GM18517 (cell line): ENCODE measurements at regions not wholly inside any gene's neighbourhood (a gene's known extent, or its start where the extent isn't known, plus 50 kb on each side); places are given as distances from the start of the nearest gene placed in this dataset.
A peak's percentile ranks its signal among the peaks of the same experiment; 100 is the strongest.
"Not testable (repeated sequence)": the region's sequence is repeated elsewhere in the genome, so short reads cannot be mapped to it uniquely, and the experiment has no call there.

ENCODE experiments used
- ATAC-seq: cut with Tn5 transposase; IDR thresholded peaks from one replicate; pipeline ENCODE4 v1.9.1; 2021; ENCODE audit warnings: mild to moderate bottlenecking, moderate library complexity; ENCODE audit not compliant: unreplicated experiment

- ATAC-seq = no peak
These were observed 104.3 kb upstream of the FOXN2 start for GRCh38 chr2:48210189-48210588.

DNA sequence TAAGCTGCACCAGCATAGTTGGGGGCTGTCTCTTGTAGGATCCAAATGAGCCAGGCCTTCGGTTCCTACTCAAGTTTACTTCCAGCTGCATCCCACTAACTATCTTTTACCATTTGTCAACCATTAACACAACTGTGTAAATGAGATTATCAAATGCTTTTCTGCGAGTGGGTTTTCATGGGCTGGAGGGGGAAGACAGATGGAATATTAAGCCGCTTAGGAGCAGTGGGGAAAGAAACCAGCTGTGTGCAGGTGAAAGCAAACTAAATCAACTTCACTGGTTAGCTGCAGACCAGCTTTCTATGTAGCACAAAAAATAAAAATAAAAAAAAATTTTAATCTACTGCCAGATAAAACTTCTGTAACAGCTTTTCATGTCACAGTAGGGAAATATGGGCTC lies 100.8 kb upstream of the FOXN2 start:
- ATAC-seq = no peak

DNA sequence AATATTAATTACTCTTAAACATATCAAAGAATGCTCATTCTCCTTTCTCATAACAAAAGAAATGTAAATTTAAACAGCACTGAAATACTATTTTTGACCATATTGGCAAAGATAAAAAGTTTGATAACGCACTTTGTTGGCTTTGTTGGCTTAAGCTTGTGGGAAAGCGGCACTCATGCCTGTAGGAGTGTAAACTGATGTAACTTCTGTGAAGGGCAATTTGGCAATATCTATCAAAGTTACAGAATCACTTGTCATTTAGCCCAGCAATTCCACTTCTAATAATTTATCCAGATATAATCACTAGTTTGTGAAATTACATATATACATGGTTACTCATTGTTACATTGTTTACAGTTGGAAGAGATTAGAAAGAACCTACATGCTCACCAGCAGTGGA lies 96.3 kb upstream of the FOXN2 start:
- no peak for ATAC-seq

GRCh38 chr2:48219234-48219554 lies 95.3 kb upstream of the FOXN2 start:
- ATAC-seq = no peak

GRCh38 chr2:48219555-48220436 lies 94.7 kb upstream of the FOXN2 start:
- ATAC-seq = no peak

- ATAC-seq = no peak
These were observed 94.0 kb upstream of the FOXN2 start for GRCh38 chr2:48220501-48220900.

DNA sequence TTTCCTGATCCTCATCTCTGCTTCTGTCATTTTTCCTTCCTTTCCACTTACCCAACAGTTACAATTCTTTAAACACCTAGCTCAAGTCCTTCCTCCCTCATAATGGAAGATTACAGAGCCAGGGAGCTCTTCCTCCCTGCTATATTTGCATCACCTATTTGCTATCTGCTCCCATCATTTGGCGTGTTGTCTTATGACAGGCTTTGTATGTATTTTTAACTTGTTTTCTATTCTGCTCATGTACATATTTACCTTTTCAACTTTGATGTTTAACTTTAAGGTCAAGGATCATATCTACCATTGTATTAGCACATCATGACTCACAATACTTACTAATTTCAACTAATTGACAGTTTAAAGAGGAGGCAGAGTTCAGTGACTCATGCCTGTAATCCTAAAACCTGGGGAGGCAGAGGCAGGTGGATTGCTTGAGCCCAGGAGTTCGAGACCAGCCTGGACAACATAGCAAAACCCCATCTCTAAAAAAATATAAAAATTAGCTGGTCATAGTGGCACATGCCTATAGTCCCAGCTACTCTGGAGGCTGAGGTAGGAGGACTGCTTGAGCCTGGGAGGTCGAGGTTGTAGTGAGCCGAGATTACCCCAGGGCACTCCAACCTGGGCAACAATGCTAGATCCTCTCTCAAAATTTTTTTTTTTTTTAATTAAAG lies 92.5 kb upstream of the FOXN2 start:
- no peak for ATAC-seq

DNA sequence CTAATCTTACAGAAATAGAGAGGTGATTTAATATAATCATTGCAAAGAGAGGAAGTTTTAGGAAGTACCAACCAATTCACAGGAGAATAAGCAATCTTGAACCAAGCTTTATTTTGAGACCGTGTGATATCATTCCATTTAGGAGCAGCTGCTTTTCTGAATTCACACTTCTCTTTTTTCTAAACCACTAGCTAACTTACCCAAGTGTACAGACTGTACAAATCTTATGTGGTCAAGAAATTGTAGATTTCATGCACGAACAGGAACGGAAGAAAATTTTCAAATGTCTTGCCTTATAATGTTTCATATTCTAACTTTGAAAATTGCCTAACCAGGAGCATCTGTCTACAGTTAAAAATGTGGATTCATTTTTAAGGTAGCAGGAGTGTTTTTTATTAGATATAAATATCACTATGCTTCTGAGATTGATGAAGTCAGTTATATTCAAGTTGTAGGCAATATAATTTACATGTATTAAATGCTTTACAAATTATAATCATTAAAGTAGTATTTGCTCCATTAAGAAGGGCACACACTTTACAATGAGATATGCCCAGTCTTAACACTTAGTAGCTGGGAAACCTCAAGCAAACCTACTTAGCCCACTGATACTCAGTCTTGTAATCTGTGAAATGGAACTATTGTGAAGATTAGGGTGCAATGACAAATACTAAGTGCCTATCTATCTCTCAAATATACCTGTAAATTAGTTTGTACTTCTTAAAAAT lies 86.7 kb upstream of the FOXN2 start:
- ATAC-seq = peak; percentile 69

DNA sequence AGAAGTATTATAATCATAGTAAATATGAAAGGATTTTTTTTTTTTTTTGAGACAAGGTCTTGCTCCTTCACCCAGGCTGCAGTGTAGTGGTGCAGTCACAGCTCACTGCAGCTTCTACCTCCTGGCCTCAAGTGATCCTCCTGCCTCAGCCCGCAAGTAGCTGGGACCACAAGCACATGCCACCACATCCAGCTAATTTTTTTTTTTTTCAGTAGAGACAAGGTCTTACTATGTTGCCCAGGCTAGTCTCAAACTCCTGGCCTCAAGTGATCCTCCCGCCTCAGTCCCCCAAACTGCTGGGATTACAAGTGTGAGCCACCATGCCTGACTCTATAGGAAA lies 86.2 kb upstream of the FOXN2 start:
- no peak for ATAC-seq

- no peak for ATAC-seq
These were observed 85.4 kb upstream of the FOXN2 start for GRCh38 chr2:48229063-48229462.

- ATAC-seq = no peak
These were observed 83.6 kb upstream of the FOXN2 start for GRCh38 chr2:48230834-48231233.

DNA sequence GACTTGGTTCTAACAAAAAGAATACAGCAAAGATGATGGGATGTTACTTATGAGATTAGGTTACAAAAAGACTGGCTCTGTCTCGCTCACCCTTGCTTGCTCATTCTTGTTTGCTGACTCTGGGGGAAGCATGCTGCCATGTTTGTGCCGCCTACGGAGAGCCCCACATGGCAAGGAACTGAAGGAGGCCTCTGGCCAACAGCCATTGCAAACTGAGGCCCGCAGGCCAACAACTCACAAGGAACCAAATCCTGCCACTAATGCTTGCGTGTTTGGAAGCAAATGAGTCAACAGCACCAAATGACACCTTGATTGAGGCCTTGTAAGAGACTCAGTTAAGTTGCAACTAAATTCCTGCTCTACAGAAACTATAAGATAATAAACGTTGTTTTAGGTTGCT lies 82.1 kb upstream of the FOXN2 start:
- no peak for ATAC-seq

DNA sequence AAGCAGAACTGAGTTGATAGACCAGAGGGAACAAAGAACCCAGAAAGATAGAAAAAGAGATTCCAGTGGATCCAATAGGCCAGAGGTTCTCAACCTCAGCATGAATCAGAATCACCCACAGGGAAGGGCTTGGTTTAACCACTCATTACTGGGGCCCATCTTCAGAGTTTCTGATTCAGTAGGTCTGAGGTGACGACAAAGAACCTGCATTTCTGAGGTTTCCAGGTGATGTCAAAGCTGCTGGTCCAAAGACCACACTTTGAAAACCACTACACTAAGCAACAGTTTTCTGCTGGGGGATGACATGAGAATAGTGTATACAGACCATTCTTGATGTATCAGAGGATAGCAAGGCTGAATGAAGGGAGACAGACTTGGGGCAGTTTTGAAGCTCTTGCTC lies 81.5 kb upstream of the FOXN2 start:
- ATAC-seq = no peak

GRCh38 chr2:48233824-48234223 lies 80.7 kb upstream of the FOXN2 start:
- not testable (repeated sequence) for ATAC-seq

DNA sequence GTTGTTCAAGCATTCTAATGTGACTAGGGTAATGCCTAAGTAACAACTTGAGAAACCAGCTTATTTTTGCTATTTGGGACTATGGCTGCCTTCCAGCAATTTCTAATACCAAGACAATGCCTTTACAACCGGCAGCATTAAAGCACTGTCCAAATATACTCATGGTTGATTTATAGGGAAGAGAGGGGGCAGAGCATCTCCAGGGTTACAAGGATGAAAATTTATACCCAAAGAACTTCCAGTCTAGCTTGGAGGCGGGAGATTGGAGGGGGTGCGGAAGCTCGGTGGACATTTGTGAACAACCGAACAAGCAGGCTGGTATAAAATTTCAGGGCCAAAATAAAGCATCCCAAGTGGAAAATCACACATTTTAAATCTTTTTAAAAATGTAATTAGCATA lies 79.4 kb upstream of the FOXN2 start:
- no peak for ATAC-seq

DNA sequence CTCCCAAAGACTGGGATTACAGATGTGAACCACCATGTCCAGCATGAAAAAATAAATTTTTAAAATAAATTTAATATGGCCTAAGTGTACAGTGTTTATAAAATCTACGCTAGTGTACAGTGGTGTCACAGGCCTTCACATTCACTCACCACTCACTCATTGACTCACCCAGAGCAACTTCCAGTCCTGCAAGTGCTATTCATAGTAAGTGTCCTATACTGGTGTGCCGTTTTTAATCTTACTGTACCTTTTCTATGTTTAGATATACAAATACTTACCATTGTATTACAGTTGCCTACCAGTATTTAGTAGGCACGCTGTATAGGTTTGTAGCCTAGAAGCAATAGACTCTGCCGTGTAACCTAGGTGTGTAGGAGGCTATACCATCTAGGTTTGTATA lies 76.1 kb upstream of the FOXN2 start:
- ATAC-seq = no peak

DNA sequence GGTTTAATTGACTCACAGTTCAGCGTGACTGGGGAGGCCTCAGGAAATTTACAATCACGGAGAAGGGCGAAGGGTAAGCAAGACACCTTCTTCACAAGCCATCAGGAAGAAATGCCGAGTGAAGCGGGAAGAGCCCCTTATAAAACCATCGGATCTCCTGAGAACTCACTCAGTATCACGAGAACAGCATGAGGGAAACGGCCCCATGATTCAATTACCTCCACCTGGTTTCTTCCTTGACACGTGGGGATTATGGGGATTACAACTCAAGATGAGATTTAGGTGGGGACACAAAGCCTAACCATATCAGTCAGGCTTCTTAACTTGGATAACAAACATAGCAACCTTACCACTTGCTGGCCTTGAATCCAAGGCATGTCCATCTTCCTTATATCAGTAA lies 73.6 kb upstream of the FOXN2 start:
- ATAC-seq = no peak

DNA sequence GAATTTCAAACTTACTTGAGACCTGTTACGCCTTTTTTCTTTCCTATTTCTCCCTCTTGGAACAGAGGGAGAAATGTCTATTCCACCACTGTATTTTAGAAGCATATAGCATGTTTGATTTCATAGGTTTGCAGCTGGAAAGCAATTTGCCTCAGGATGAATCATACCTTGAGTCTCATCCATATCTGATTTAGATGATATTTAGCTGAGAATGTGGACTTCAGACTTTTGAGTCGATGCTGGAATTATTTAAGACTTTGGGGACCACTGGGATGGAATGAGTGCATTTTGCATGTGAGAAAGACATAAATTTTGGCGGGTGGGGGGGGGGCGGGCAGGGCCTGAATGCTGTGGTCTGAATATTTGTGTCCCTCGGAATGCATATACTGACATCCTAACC lies 67.3 kb upstream of the FOXN2 start:
- ATAC-seq = no peak

- ATAC-seq = peak; percentile 88
These were observed 66.1 kb upstream of the FOXN2 start for GRCh38 chr2:48248251-48248933.

DNA sequence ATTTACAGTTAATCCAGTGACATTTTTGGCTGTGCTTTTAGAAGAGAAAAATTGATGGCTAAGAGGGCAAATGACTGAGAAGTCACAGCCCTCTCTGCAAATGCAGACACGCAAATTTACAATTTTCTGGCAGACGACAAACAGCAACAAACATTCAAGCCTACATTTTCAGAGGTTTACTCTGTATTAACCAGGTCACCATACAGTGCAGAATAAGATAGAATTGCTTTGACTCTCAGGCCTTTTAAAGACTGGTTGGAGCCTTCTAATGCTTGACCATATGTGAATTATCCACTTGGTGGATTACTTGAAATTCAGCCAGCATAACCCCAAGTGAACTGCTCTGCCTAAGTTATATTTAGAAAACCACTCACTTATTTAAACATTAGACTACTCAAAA lies 65.5 kb upstream of the FOXN2 start:
- ATAC-seq = no peak

DNA sequence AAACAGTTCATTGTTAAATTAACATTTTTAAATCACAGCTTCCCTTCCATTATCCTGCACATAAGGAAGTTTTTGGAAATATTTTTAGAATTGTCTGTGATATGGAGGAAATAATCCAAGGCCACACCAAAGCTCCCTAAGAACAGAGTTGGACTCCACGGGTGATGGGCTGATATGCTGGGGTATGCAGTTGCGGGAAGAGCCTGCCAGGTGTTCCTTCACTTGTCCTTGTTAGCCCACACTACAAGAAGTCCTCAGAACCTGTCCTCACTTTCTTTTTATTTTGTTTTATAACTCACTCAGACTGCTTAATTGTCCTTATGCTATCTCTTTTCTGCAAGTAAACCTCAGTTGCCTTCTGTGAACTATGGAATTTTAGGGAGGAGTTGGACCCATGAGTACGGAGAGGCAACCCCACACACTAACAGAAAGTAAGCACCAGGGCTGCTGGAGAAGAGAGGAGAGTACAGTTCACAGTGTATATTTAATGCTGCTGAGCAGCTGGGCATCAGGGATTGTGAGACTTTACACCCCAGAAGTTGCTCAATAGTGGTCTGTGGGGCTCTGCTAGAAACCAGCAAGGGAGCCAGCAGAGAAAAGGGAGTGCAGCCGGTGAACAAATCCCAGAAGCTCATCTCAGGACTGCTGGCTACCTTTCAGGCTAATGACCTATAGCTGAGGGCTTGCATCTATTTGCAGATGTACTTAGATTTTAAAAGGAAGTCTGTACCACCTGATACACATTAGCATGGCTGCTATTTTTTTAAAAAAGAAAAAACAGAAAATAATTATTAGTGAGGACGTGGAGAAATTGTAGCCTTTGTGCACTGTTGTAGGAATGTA lies 64.6 kb upstream of the FOXN2 start:
- no peak for ATAC-seq
